GM12891 (cell line): ENCODE measurements at regions not wholly inside any gene's neighbourhood (a gene's known extent, or its start where the extent isn't known, plus 50 kb on each side); places are given as distances from the start of the nearest gene placed in this dataset.

Source experiments
- PAX5 ChIP-seq: IDR thresholded peaks from 2 replicates; pipeline ENCODE4 v1.6.1; 2011; ENCODE audit warnings: low read length, moderate library complexity, mild to moderate bottlenecking; ENCODE audit not compliant: insufficient read depth, severe bottlenecking
- POLR2A ChIP-seq: IDR thresholded peaks from 2 replicates; pipeline ENCODE4 v1.6.1; 2011; ENCODE audit warnings: low read depth, low read length, control low read depth
- POLR2AphosphoS5 ChIP-seq: IDR thresholded peaks from 2 replicates; pipeline ENCODE4 v1.6.1; 2011; ENCODE audit warnings: low read depth, low read length, control low read depth
- POU2F2 ChIP-seq: IDR thresholded peaks from 2 replicates; pipeline ENCODE4 v1.6.1; 2011; ENCODE audit warnings: low read depth, mild to moderate bottlenecking, control low read depth, low read length, moderate library complexity
- SPI1 ChIP-seq: IDR thresholded peaks from 2 replicates; pipeline ENCODE4 v1.6.1; 2011; ENCODE audit warnings: low read depth, low read length, control low read depth
- TAF1 ChIP-seq: IDR thresholded peaks from 2 replicates; pipeline ENCODE4 v1.6.1; 2011; ENCODE audit warnings: low read depth, low read length, control low read depth

GRCh38 chr2:117436697-117437096 is 377.8 kb upstream of the DDX18 start:
- TF ChIP-seq POLR2A, result no peak
- TF ChIP-seq SPI1, result no peak
- TF ChIP-seq PAX5, result no peak
- TF ChIP-seq POLR2AphosphoS5, result no peak
- TF ChIP-seq TAF1, result no peak
- TF ChIP-seq POU2F2, result no peak
